Umbilical cord (tissue), 1 donor: ENCODE measurements at regions not wholly inside any gene's neighbourhood (a gene's known extent, or its start where the extent isn't known, plus 50 kb on each side); places are given as distances from the start of the nearest gene placed in this dataset.
"Not testable (repeated sequence)": the region's sequence is repeated elsewhere in the genome, so short reads cannot be mapped to it uniquely, and the experiment has no call there.

ENCODE experiments used
- DNase-seq: peaks from one replicate; pipeline ENCODE4 v3.0.0-alpha.2; 2015; ENCODE audit warnings: low spot score

DNA sequence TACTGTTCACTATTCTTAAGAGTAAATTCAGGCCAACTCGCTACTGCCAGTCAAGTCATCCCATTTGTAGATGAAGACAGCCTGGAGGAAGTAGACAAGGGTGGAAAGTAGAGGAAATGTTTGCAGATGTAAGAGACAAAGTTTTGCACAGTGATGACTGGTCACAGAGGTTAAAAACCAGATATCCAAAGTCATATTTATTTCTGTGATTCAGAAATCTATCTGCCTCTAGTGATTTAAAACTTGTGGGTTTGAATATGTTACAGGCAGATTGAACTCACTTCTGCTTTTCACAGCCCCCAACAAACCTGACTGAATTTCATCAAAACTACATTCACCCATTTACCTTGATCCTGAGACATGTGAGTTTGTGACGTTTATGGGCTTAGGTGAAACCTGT, 484.7 kb upstream of the C1orf87 start:
- DNase-seq = no peak

DNA sequence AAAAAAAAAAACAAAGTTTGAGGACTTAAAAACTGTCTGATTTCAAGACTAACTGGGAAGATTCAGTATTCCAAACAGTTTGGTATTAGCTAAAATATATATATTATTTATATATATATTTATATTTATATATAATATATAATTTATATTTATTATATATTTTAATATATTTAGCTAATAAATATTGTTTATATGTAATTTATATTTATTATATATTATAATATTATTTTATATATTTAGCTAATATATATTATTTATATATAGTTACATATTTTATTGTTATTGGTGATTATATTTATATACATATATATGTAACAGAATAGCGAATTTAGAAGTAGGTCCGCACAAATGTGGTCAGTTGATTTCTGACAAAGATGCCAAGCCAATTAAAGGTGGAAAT, 480.2 kb upstream of the C1orf87 start:
- no peak for DNase-seq

DNA sequence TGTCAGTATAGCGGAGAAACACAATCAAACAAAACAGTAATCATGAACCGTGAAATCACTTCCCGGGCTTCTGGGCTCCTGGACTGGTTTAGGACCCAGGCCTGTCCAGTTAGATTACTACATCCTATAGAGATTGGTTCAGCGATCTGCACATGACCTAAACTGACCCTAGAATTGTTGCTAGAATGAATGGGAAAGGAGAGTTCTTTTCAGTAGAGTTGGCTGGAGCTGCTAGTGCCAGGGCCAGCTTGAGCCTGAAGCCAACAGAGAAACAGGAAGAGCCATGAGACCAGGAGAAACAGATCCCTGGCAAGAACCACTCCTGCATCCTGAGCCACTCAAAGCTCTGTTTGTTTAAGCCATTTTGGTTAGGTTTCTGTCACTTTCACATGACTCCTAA, 474.3 kb upstream of the C1orf87 start:
- DNase-seq = no peak

DNA sequence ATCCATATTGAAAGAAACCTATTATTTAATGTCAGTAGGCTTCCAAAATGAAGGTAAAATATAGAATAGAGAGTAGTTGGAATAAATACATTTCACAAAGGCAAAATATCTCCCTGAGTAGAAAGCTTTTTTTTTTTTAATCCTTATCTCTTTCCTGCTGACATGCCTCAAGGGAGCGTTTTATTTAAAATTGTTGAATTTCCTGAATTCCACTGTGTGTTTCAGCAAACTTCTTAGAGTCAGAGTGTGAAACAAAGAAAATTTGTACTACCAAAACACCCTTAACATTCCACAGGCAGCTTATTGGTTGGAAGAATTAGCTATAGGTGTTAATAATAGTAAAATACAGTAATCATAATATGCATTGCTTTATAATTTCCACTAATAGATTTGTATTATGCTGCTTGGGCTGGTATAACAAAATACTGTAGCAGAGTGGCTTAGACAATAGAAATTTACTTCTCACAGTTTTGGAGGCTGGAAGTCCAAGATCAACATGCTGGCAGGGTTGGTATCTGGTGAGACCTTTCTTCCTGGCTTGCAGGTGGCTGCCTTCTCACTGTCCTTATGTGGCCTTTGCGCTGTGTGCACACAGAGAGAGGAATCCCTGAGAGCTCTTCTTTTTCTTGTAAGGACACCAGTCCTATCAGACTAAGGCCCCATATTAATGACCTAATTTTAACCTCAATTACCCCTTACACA, 468.4 kb upstream of the C1orf87 start:
- DNase-seq = peak; percentile 12

DNA sequence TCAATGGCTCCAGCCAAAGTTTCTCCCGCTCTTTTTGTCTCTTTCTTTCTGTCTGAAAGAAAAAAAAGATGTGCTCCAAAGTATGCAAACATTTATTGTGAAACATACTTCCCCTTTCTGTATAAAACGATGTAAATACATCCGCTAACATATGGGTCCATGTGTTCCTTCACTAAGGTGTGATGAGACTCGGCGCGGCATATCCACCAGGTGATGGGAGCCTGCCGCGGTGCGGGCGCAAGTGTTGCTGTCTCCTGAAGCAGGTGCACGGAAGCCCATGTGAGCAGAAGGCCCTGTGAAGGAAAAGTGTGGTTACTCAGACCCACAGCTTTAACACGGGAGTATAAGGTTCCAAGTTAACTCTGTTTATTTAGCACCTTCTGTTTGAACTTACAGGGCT, 466.6 kb upstream of the C1orf87 start:
- no peak for DNase-seq

DNA sequence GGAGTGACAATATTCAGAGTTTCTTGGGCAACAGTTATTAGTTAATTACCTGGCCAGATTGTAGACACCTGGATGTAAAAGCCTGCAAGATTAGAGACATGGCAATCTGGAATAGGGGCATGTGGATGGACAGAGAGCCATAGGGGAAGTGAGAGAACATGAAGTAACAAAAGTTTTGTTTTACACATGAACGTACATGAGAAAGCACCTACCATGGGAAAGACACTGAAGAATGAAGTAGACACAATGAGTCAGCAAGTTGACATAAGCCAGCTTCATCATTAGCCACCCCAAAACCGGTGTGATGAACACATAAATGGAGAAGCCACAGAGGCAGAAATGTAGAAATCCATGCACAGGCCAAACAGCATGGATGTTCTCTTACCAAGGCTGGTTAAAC, 462.1 kb upstream of the C1orf87 start:
- DNase-seq = no peak

DNA sequence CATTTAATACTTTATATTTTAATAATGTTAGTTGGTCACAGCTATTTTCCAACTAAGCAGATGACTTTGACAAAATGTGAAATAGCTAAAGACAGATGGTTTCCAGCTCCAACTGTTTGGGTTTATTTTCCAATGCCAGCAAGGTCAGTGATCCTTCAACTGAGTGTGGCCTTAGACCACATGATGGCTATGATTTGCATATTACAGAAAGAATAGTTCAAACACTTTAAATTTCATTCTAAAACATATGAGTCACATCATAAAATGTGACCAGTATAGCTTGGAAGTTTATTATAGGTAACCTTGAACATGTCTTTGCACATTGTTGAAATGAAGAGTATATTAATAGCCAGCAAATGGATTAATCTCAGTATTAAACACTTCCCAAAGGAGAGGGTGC, 454.0 kb upstream of the C1orf87 start:
- no peak for DNase-seq

DNA sequence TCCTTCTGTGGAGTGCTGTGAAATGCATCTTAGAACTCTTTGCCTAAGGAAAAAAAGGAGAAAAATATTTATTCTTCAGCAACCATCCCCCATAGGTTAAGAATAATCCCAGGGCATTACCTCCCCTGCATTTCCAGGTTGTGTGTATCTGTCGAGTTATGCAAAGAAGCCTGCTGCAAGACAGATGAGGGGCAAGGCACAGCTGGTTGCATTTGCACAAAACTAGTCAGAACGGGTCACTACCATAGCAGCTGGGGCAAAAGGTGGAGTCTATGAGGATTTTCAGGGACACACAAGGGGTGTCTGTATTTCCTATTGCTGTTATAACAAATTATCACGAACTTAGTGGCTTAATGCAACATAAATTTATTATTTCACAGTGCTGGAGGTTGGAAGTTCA, 443.4 kb upstream of the C1orf87 start:
- DNase-seq = no peak

DNA sequence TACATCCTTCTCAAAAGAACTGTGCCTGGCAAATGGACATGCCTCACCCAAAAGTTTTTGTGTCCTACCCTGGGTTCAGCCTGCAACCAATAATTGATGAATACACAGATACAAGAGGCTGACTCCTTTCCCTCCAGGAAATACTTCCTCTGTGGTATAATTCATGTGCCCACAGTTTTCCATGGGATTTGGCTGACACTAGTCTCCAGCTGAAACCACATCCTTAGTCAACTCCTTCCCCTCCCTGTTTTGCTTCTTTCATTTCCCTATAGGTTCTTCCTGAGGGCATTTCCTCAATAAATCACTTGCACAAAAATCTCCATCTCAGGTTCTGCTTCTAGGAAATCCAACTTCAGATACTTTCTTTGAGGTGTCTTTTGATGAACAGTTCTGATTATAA, 436.6 kb upstream of the C1orf87 start:
- no peak for DNase-seq

DNA sequence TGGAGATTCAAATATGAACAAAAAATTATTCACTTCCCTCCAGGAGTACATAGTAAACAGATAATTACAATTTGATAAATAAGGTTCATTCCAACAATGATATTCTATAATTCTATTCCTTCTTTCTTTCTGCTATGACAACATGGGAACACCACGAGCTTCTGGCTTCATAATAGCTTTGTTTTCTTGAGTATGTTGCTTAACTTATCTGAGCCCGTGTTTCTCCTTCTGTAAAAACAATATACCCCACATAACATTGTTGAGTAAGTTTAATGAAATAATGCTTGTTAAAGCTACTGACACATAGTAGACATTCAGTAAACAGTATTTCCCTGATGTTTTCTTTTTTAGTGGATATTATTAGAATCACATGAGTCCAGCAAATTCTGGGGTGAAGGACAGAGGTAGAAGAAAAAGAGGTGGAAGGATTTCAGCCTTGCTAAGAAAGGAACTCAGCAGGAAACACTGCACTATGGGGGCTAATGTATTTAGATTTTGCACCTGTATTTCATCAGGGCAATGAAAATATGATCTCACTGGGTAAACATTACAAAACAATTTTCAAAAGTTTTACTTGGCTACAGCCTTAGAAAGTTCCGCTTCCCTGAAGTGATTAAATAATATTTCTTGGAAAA, 430.8 kb upstream of the C1orf87 start:
- no peak for DNase-seq

DNA sequence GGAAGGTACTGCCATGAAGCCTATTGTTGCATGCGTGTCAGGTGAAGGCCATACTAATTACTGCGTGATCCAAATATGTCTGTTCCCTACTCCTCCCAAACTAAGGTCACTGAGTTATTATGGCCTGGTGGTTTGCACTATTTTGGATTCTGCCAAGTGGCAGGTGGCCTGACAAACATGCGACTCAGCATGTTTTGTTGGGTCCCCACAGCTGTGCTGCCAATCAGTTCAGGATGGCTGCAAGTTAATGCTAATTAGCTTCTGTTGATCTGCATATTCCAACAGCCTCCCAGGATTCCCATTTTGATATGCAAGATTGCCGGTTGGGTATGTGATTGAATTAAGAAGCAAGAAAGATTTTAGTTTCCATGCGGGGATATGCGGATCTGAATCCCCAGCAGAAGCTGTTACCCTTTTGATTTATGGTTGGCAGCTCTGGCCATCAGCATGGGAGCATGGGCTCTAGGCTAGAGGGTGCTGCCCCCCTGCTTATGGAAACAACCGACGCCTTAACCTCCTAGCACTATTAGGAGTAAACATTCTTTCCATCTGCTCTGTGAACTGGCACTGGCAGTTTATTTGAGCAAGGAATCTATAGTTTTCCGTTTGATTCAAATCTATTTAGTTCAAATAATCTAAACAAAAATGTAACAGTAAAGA, 429.8 kb upstream of the C1orf87 start:
- no peak for DNase-seq

DNA sequence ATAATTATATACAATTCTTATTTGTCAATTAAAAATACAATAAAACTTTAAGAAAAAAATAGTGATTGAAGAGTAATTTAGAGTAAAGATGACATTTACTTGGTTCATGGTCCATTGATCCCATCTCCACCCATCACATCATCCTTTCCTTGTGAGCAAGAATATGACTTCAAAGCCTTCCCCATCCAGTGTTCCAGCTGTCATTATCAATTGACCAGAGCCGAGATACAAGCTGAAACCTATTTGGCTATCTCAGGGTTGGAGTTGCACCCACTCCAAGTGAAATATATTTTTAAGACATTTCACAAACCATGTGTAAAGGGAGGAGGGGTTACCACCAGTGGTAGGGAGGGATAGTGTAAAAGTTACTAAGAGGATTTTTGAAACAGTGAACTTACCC, 428.9 kb upstream of the C1orf87 start:
- no peak for DNase-seq

DNA sequence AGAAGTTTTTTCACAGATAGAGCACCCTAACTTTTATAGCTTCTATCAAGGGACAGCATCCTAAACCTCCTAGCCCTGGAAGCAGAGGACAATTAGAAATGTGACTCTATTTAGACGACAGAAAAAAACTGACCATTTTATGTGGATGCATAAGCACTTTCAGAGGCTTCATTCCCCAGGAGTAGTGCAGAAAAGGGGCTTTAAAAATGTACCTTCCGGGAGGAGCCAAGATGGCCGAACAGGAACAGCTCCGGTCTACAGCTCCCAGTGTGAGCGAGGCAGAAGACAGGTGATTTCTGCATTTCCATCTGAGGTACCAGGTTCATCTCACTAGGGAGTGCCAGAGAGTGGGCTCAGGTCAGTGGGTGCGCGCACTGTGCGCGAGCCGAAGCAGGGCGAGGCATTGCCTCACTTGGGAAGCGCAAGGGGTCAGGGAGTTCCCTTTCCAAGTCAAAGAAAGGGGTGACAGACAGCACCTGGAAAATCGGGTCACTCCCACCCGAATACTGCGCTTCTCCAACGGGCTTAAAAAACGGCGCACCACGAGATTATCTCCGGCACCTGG, 416.4 kb upstream of the C1orf87 start:
- DNase-seq = not testable (repeated sequence)

DNA sequence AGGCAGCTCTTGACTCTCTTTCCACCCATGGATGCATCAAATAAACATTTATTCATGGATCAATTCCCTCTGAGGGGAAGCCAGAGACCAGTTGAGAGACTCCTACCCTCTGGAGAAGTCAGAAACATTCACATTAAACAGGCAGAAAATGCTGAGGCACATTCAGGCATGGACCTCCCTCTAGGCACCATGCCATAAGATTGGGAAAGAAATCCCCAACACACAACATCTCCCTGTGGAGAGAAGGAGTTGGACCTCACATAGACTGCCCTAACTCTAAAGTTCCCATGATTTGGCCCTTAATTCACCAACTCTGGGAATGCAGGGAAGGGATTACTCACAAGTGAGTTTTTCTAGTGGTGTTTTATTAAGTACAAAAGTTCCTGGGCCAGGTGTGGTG, 415.3 kb upstream of the C1orf87 start:
- no peak for DNase-seq

DNA sequence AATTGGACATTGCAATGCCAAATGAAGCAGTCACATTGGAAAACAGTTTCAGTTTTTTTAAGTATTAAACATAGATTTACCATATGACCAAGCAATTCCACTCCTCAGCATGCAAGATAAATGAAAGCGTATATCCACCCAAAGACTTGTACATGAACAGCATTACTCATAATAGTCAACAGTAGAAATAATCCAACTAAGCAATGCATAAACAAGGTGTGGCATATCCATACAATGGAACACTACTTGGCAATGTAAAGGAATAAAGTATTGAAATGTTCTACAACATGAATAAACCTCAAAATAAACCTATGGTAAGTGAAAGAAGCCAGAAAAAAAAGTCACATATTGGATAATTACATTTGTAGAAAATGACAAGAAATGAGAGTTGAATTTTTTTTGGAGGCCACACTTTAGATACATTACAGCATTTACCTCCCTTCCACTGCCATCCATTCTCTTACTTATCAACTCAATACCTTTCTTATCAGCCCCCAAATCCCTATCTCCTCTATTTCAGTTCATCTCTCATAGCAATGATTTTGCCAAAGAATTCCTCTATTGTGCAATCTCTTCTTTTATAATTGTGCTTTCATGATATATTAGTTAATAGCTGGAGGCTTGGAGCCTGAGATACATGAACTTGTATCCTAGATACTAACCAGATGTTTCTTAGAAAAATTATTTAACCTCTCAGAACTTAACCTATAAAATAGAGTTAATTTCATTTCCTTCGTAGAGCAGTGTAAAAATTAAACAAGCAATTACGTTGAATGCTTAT, 414.2 kb upstream of the C1orf87 start:
- DNase-seq = no peak

DNA sequence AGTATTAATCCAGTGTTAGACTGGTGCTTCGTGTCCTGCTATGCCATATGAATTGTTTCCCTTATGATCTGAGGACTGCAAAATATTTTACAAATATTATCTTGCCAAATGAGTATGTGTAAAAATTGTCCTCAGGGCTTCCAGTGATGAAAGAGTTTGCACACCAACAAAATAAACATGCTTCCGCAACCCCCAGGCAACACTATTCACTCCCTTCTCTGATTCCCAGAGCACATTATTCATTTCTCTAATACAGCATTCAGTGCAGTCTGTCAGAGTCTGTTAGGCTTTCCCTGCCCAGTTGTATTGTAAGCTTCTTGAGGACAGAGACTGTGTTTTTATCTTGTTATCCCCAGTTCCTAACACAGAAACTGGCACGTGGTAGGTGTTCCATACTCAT, 409.9 kb upstream of the C1orf87 start:
- DNase-seq = no peak

DNA sequence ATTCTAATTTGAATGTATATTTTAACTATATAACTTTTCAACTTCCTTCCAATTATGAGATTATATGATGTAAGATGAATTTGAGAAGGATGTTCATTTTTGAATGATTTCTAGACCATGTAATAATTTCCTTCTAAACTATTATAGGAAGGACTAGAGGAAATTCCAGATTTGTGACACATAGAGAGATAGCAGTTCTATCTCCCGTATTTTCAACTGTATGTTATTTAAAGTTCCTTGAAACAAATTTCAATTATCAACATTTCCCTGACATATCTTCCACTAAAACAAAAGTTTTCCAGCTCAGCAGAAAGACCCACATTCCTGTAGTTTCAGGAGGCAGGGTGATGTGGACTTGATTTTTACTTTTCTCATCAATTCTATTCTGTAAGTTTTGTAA, 396.7 kb upstream of the C1orf87 start:
- DNase-seq = peak; percentile 8

DNA sequence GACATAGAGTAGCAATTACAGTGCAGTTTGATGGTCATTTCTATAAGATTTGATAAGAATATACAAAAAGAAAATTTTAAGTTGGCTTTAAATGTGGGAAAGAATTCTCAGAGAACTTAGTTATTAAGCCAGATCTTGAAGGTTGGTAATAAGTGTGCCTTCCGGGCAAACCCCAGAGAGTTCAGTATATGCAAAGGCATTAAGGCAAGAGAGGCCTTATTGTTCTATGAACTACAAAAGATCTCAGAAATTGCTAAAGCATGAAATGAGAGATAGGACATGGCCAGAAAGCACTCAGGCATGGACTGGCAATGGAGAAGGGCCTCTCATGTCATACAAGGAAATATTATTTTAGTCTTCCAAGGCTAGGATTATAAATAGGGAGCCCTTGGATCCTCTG, 390.2 kb upstream of the C1orf87 start:
- no peak for DNase-seq

DNA sequence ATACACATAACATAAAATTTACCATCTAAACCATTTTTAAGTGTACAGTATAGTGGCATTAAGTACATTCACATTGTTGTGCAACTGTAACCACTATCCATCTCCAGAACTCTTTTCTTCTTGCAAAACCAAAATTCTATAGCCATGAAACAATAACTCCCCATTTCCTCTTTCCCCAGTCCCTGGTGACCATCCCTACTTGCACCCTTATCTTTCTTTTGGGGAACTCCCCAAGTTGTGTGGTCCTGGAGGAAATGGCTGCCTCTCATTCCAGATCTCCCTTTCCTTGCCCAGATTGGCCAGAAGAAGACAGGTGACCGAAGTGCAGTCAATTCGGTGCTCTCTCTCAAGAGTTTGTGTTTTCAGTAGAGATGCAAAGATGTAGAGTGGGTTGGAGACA, 389.6 kb upstream of the C1orf87 start:
- DNase-seq = no peak

DNA sequence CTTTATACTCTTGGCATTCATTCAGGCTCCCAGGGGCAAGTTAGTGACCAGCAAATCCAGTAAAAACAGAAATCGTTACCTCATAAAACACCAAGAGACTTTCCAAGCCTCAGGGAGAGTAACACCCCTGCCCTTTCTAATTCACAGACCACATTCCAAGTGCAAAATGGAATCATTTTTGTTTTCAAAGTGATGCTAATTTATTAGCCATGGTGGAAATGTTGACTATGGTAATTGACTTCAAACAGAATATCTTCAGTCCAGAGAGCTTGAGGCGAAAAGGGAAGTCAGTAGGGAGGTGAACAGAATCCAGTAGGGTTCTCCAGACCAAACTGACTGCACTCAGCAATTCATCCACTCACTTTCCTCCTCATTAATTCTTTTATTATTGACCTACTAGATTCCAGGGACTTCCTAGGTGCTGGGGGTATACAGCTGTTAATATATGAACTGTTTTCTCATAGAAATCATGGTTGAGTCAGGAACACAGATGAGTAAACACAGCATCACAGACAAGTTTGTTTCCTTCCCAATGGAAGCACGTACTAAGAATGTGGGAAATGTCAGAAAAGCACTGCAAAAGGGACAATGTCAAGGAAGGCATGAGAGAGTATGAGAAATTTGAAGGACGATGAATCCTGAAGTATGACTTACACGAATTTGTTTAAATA, 388.5 kb upstream of the C1orf87 start:
- no peak for DNase-seq

DNA sequence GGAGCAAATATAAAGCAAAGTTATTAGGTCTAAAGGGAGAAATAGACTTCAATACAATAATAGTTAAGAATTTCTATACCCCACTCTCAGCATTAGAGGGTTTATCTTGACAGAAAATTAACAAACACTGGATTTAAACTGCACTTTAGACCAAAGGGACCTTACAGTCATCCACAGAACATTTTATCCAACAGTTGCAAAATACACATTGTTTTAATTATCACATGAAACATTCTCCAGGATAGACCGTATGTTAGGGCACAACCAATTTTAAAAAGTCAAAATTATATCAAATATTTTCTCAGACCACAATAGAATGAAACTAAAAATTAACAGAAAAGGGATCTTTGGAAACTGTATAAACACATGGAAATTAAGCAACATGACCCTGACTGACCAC, 384.5 kb upstream of the C1orf87 start:
- no peak for DNase-seq

DNA sequence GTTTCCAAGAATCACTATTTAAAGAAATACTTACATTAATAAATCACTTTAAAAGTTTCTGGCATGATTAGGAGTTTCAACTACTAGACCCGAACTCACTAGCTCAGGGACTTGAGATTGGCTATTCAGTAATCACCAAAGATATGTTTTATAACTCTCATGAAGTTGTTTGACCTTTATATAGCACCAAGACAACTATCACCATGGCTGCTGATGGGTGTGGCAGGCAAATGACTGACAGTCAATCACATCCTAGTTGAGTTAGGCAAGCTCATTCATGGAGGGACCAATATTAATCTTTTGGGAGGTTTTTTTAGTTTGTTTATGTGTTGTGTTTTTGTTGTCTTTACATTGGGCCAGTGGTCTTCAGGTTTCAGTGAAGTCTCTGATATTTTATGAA, 376.3 kb upstream of the C1orf87 start:
- DNase-seq = no peak
